MM.1S (cell line): ENCODE measurements at regions not wholly inside any gene's neighbourhood (a gene's known extent, or its start where the extent isn't known, plus 50 kb on each side); places are given as distances from the start of the nearest gene placed in this dataset.

Experiments used
- DNase-seq: peaks from one replicate; pipeline ENCODE4 v3.0.0-alpha.2; 2015
- H2AFZ ChIP-seq: fragments of 300-600 bp; sonication (generic); 2 replicates; pipeline ENCODE4 v1.6.0; 2016; ENCODE audit warnings: antibody characterized with exemption, low read length
- H3F3A ChIP-seq: fragments of 300-600 bp; sonication (generic); 2 replicates; pipeline ENCODE4 v1.6.1; 2016; ENCODE audit warnings: mild to moderate bottlenecking, antibody characterized with exemption, low read length, moderate library complexity, mixed read lengths; ENCODE audit not compliant: insufficient read depth
- H3K27ac ChIP-seq: fragments of 300-600 bp; sonication (generic); 2 replicates; pipeline ENCODE4 v1.5.1; 2016; ENCODE audit warnings: mild to moderate bottlenecking, low read length
- H3K27me3 ChIP-seq: fragments of 300-600 bp; sonication (generic); replicated peaks from 2 replicates; pipeline ENCODE4 v1.6.0; 2016; ENCODE audit warnings: low read length; ENCODE audit not compliant: insufficient read depth
- H3K36me3 ChIP-seq: fragments of 300-600 bp; sonication (generic); replicated peaks from 2 replicates; pipeline ENCODE4 v1.6.1; 2016; ENCODE audit warnings: mild to moderate bottlenecking, low read length, mixed read lengths; ENCODE audit not compliant: insufficient read depth
- H3K4me1 ChIP-seq: fragments of 300-600 bp; sonication (generic); 2 replicates; pipeline ENCODE4 v1.6.1; 2016; ENCODE audit warnings: low read length, mixed read lengths
- H3K4me2 ChIP-seq: fragments of 300-600 bp; sonication (generic); 2 replicates; pipeline ENCODE4 v1.6.0; 2016; ENCODE audit warnings: low read depth, low read length
- H3K4me3 ChIP-seq: fragments of 300-600 bp; sonication (generic); 2 replicates; pipeline ENCODE4 v1.5.1; 2016; ENCODE audit warnings: low read length, mixed read lengths
- H3K79me2 ChIP-seq: fragments of 300-600 bp; sonication (generic); 2 replicates; pipeline ENCODE4 v1.6.1; 2016; ENCODE audit warnings: mixed run types, low read length, mixed read lengths
- H3K9ac ChIP-seq: fragments of 300-600 bp; sonication (generic); 2 replicates; pipeline ENCODE4 v1.6.1; 2016; ENCODE audit warnings: low read length, mixed read lengths
- H3K9me2 ChIP-seq: fragments of 300-600 bp; sonication (generic); replicated peaks from 2 replicates; pipeline ENCODE4 v1.6.1; 2016; ENCODE audit warnings: mild to moderate bottlenecking, low read length, mixed read lengths; ENCODE audit not compliant: insufficient read depth
- H3K9me3 ChIP-seq: fragments of 300-600 bp; sonication (generic); replicated peaks from 2 replicates; pipeline ENCODE4 v1.6.1; 2016; ENCODE audit warnings: mild to moderate bottlenecking, low read length, mixed read lengths; ENCODE audit not compliant: insufficient read depth
- H4K20me1 ChIP-seq: fragments of 300-600 bp; sonication (generic); 2 replicates; pipeline ENCODE4 v1.6.1; 2016; ENCODE audit warnings: mild to moderate bottlenecking, low read length, moderate library complexity, mixed read lengths; ENCODE audit not compliant: insufficient read depth
- CTCF ChIP-seq: fragments of 300-600 bp; sonication (generic); IDR thresholded peaks from 2 replicates; pipeline ENCODE4 v1.5.1; 2016; ENCODE audit warnings: antibody characterized with exemption, low read length, mixed read lengths
- EZH2 ChIP-seq: fragments of 300-600 bp; sonication (generic); optimal IDR thresholded peaks from 2 replicates; pipeline ENCODE3; 2017; ENCODE audit warnings: low read depth, mild to moderate bottlenecking, antibody characterized with exemption, low read length, mixed read lengths
- EZH2phosphoT487 ChIP-seq: fragments of 300-600 bp; sonication (generic); IDR thresholded peaks from 2 replicates; pipeline ENCODE4 v1.6.1; 2018; ENCODE audit warnings: antibody characterized with exemption, low read length

- H4K20me1 ChIP-seq = no peaks in the 10 kb centered on the region
- peaks cover 21% of the 10 kb centered on the region; the same call in 1 of the 2 replicates for H3K79me2 ChIP-seq
- H3K9me2 ChIP-seq = no peaks in the 10 kb centered on the region
- H3K36me3 ChIP-seq = no peaks in the 10 kb centered on the region
- peak overlapping the region; percentile 79 for H3K27ac ChIP-seq
- H3K4me1 ChIP-seq = peaks cover 58% of the 10 kb centered on the region
- H2AFZ ChIP-seq = no peak overlapping the region
- H3K27me3 ChIP-seq = no peaks in the 10 kb centered on the region
- no peak for TF ChIP-seq EZH2
- TF ChIP-seq CTCF = no peak
- TF ChIP-seq EZH2phosphoT487 = no peak
- no peak for DNase-seq
- H3K9ac ChIP-seq = peak overlapping the region; percentile 19; the same call in 1 of the 2 replicates
- no peak overlapping the region for H3K4me3 ChIP-seq
- H3F3A ChIP-seq = peaks cover 43% of the 10 kb centered on the region
- no peaks in the 10 kb centered on the region for H3K9me3 ChIP-seq
- peak overlapping the region; percentile 51; the same call in 1 of the 2 replicates for H3K4me2 ChIP-seq
Observed at GRCh38 chr9:91147079-91147708, 214.5 kb downstream of the AUH start.

DNA sequence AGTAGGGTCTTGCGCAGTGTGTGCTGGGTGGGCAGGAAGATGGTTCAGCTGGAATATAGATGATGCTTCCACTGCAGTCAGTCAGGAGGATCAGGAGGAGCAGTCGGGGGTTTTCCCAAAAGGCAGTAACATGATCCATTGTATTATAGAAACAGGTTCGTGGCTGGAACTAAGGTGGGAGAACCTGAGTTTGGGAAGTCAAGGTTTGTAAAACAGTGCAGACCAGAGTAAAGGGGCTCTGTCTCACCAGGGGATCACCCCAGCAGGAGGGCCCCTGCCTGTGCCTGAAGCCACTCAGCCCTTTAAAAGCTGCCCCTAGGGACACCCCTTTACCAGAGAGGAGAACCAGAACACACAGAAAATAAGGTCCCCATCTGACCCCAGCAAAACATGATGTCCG, 213.4 kb downstream of the AUH start:
- Histone ChIP-seq H3F3A (peaks cover 44% of the 10 kb centered on the region), H3K9ac (peak overlapping the region; percentile 32; the same call in 1 of the 2 replicates), H3K9me3 (no peaks in the 10 kb centered on the region), H3K4me1 (peaks cover 65% of the 10 kb centered on the region), H3K9me2 (no peaks in the 10 kb centered on the region), H3K4me3 (0 out of 2 replicates have a peak overlapping the region, but pooled peaks have one; percentile 11), H4K20me1 (no peaks in the 10 kb centered on the region), H3K79me2 (peaks cover 22% of the 10 kb centered on the region; the same call in 1 of the 2 replicates), H3K36me3 (no peaks in the 10 kb centered on the region), H3K27me3 (no peaks in the 10 kb centered on the region), H3K4me2 (peak overlapping the region; percentile 51), H2AFZ (no peak overlapping the region), H3K27ac (peak overlapping the region; percentile 79)
- DNase-seq = no peak
- TF ChIP-seq EZH2phosphoT487 (no peak), EZH2 (no peak), CTCF (no peak)

- Histone ChIP-seq H3K9me3 (no peaks in the 10 kb centered on the region), H3K9me2 (no peaks in the 10 kb centered on the region), H3F3A (peaks cover 44% of the 10 kb centered on the region), H2AFZ (no peak overlapping the region), H3K27ac (peak overlapping the region; percentile 95), H3K79me2 (peaks cover 21% of the 10 kb centered on the region; the same call in 1 of the 2 replicates), H3K4me1 (peaks cover 65% of the 10 kb centered on the region), H3K9ac (peak overlapping the region; percentile 58), H3K4me2 (peak overlapping the region; percentile 62), H4K20me1 (no peaks in the 10 kb centered on the region), H3K27me3 (no peaks in the 10 kb centered on the region), H3K36me3 (no peaks in the 10 kb centered on the region), H3K4me3 (0 out of 2 replicates have a peak overlapping the region, but pooled peaks have one; percentile 9)
- TF ChIP-seq EZH2 (no peak), EZH2phosphoT487 (no peak)
- DNase-seq = no peak
Observed at GRCh38 chr9:91150273-91150997, 211.3 kb downstream of the AUH start.
